Fibroblast of skin of abdomen (primary cell): ENCODE measurements at regions not wholly inside any gene's neighbourhood (a gene's known extent, or its start where the extent isn't known, plus 50 kb on each side); places are given as distances from the start of the nearest gene placed in this dataset.

Experiments
- DNase-seq: peaks from one replicate; pipeline ENCODE4 v3.0.0-alpha.2; 2013

DNA sequence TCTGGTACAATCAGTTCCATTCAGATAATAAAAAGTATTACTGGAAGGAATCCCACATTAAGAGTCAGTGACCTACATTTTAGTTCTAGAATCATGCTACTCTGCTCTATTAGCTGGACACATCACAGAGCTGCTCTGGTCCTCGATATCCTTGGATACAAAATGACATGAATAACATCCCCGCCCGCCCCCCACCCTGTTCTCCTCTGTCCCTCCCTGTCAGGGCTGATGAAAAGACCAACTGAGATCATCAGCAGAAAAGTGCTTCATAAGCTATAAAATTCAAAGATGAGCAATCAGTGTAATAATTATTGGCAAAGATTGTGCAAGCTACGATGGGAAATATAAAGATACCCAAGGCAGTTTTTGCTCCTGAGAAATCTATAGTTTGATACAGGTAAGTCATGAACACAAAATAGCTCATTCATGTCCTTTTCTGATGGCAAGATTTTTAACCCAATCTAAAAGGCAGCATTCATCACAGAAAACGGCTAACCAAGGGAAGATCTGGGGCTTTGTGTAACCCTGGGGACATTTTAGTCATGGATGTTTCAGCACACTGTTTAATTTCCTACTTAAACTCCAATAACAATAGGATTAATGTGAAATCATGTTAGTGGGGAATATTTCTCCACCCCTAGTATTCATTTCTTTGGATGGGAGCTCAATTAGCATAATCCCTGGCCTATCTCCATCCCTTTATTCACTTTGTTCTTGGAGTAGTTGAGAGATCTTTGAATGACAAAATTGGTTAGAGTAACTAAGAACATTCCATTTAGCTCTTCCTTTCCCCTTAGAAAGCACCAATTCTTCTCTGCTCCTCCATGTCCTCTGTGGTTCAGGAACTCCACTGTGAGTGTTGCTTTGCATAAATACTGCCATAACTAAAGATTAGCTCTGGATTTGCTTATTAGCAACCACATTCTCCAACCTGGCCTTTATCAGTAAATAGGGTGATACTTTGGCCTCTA is 459.4 kb upstream of the GRIA1 start:
- no peak for DNase-seq

- DNase-seq = no peak
These were observed 451.0 kb upstream of the GRIA1 start for GRCh38 chr5:153039501-153039900.

- peak; percentile 94 for DNase-seq
These were observed 446.6 kb upstream of the GRIA1 start for GRCh38 chr5:153043886-153044285.

DNA sequence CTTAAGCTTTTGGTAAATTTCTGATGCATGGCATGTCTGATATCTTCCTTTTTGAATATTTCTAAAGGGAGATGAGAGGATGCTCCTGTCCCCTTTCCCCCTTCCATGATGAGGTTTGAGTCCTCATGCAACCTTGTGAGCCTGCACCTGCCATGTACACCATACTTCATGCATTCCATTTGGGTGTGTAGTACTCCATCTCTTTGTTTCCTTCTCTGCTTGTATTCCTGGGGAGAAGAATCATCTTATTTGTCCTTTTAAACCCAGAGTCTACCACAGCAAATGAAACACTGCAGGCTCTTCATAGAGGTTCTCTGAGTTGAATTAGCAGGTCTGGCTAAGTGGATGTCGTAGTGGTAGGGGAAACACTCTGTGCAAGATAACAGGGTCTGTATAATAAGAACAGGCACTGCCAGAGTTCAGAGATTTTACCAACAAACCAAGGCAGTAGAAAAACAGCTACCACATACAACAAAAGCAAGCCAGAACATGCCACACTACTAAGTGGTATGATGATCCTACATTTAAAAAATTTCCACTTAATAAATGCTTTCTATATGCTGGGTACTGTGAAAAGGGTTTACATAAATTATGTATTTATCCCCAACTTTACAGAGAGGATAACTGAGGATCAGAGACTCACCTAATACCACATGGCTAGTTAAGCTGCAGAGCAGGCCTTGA is 439.8 kb upstream of the GRIA1 start:
- no peak for DNase-seq

GRCh38 chr5:153066281-153066680 is 424.2 kb upstream of the GRIA1 start:
- DNase-seq = no peak

DNA sequence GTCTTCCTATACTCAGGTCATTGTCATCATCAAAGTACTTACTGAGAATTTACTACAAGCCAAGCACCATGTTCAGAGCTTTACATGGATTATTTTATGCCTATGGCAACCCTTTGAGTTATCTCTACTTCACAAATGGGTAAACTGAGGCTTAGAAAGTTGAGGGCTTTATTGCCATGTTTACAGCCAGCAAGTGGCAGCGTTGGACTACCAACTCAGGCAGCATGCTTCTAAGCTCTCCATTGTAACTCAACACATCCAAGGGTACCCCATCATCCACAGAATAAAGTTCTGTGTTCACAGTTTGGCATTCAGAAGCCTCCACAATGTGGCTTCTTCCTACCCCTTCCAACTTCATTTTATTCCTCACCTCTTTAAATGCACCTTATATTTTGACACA is 422.6 kb upstream of the GRIA1 start:
- DNase-seq = no peak

GRCh38 chr5:153079396-153079795 is 411.1 kb upstream of the GRIA1 start:
- DNase-seq = no peak

DNA sequence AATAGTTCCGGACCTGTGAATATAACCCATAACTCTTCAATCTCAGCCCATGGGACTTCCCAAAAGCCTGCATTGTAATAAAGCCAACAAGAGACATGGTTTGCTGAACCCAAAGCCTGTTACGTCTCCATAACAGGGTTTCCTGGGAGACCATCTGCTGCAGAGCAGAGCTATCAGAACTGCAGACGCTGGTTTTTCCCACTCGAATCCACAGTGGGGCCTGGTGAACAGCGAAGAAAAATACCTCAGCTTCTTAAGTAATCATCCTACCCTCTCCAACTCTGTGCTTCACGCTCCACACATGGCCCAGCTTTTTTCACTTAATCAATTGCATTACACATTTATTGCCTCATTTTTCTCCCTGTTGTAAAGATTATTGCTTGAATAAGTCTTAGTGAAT is 409.5 kb upstream of the GRIA1 start:
- DNase-seq = peak; percentile 20

DNA sequence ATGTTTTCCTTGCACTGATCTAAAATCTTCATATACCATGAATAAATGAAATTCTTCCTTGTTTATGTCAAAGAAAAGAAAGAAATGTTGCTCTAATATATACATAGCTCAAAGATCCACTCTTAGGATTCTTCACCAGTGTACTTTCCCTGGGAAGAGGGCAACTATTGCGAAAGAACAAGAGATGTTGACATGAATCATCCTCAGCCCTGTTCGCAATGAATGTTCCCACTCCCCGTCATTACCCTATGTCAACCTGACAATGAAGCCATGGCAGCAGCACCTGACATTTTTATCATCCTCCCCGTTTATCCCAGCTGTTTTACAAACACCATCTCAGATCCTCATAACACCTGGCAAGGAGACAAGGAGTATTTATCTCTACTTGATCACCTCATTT is 409.1 kb upstream of the GRIA1 start:
- DNase-seq = peak; percentile 25

- peak; percentile 27 for DNase-seq
These were observed 406.0 kb upstream of the GRIA1 start for GRCh38 chr5:153084511-153084910.

DNA sequence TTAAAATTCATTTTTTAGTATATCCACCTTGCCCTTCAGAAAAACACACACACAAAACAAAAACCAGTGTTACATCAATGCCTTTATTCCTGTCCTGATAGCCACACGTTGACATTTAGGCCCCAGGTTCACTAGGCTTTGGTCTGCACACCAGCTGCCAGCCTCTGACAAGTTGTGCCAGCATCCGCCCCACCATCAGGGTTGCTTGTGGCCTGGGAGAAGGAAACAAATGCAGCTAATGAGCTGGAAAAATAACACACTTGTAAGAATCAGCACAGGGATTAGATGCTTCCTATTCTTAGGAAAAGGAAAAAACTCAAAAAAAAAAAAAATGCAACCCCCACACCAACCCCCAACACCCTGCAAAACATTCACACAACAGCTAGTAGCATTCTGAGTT is 404.0 kb upstream of the GRIA1 start:
- DNase-seq = no peak

- no peak for DNase-seq
These were observed 401.9 kb upstream of the GRIA1 start for GRCh38 chr5:153088538-153088937.

DNA sequence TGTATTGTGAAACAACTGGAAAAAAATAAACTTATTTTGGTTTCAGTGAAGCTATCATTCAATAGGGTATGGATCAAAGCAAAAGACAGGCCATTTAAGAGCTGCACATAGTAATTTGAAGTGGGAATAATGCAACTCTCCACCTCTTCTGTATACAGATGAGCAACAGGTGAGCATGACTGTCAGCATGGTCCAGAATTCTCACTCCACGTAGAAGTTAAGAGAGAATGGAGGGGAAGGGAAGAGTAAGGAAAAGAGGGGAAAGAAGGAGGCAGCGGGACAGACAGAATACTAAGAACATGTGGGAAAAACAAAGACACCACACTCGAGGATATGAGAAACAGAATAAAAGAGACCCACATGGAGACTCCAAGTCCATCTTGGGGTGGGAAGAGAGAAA is 396.1 kb upstream of the GRIA1 start:
- no peak for DNase-seq

- DNase-seq = no peak
These were observed 394.1 kb upstream of the GRIA1 start for GRCh38 chr5:153096381-153096780.

DNA sequence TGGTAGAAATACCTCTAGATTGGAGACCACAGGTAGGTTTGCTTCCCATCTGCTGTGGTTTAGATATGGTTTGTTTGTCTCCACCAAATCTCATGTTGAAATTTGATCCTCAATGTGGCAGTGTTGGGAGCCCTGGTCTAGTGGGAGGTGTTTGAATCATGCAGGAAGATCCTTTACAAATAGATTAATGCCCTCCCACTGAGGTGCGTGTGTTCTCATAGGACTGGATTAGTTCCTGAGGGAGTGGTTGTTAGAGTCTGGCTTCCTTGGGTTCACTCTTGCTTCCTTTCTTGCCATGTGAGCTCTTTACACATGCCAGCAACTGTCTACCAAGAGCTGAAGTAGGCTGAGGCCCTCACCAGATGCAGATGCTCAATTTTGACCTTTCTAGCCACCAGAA is 391.1 kb upstream of the GRIA1 start:
- DNase-seq = no peak

- no peak for DNase-seq
These were observed 389.0 kb upstream of the GRIA1 start for GRCh38 chr5:153101235-153102180.

DNA sequence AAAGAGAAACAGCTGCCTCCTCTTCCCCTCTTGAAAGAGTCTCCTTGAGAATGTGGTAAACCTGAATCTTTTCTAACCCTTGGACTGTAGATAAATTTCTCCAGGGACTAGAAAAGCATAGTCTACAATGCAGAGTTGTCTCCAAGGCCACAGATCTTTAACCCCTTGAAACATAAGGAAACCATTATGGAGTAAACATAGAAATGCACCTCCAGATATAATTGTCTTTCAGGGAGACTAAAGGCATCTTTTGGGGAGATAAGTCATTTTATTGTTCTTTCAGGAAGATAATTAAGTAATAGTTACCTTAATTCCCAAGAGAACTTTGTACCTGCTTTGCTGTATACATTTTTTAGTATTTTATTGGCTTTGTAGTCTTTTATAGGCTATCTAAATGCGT is 373.6 kb upstream of the GRIA1 start:
- DNase-seq = no peak

DNA sequence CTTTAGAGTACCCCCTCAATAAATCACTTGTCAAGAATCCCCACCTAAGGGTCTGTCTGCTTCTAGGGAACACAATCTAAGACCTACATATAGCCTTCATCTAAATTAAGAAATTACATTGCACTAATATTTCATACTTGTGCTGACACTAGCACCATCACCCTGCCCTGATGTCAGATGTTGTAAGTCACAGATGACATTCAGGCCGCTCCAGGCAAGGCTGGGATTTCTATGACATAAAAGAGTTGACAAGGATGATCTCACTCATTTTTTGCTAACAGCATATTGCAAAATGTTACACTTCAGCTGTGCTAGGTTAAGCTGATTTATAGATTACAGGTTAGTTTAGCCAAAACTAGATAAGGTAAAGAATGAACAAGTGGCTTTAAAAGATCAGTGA is 372.5 kb upstream of the GRIA1 start:
- DNase-seq = no peak

- no peak for DNase-seq
These were observed 368.1 kb upstream of the GRIA1 start for GRCh38 chr5:153122403-153122802.

GRCh38 chr5:153130296-153130695 is 360.2 kb upstream of the GRIA1 start:
- no peak for DNase-seq

DNA sequence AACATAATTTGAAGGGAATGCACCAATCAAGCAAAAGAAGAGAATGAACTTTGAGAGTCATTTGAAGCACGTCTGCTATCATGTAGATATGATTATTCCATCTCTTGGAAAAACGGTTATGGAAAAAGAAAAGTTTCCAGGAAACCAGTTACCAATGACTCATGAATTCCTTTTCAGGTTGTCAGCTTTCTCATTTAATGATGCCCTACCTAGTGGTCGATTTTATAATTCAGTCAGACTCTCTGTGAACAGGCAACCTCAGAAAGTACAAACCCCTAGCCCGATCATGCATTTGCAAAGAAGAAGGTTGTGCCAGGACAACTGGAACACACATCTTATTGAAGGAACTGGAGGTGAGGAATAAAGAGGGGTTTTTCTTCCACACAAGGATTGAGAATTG is 355.1 kb upstream of the GRIA1 start:
- peak; percentile 41 for DNase-seq

DNA sequence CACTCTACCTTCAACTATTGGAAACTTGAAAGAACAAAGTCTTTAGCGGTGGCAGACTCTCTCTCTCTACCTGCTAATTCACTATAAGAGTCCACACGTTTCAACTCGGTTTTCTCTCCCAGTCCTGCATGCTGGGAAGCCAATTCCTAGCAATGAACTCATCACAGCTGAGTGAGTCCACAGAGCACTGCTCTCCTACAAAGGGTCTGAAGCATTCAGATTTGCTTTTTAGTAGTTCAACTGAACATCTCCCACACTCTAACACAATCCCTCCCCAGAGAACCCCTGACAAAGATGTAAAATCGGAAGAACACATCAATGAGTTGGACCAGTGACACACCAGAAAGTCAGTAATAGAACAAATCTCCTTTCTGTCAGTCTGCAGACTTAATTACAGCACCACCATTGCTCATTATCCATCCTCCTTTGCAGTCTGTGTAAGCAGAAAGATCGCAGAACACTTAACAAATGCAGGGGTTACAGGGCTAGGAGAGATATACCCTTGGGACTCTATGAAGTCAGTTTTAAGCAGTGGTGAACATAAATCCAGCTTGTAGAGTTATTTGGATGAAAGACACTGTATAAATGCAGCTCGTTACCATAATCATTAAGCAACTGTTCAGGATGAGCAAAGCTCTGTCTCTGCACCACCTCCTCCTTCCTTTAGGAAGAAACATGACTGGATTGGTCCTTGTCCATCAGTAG is 353.4 kb upstream of the GRIA1 start:
- DNase-seq = no peak
